GM21786 (cell line): ENCODE measurements at regions not wholly inside any gene's neighbourhood (a gene's known extent, or its start where the extent isn't known, plus 50 kb on each side); places are given as distances from the start of the nearest gene placed in this dataset.
"Not testable (repeated sequence)": the region's sequence is repeated elsewhere in the genome, so short reads cannot be mapped to it uniquely, and the experiment has no call there.

Experiments
- ATAC-seq: cut with Tn5 transposase; IDR thresholded peaks from one replicate; pipeline ENCODE4 v1.9.1; 2021; ENCODE audit not compliant: unreplicated experiment

- no peak for ATAC-seq
Observed at GRCh38 chr14:83830316-83830715, 1699.6 kb upstream of the FLRT2 start.

GRCh38 chr14:83838226-83838625 lies 1691.7 kb upstream of the FLRT2 start:
- no peak for ATAC-seq

- no peak for ATAC-seq
Observed at GRCh38 chr14:83842547-83842946, 1687.4 kb upstream of the FLRT2 start.

GRCh38 chr14:83847102-83847501 lies 1682.8 kb upstream of the FLRT2 start:
- no peak for ATAC-seq

GRCh38 chr14:83850092-83850491 lies 1679.9 kb upstream of the FLRT2 start:
- ATAC-seq: no peak

- ATAC-seq: no peak
Observed at GRCh38 chr14:83856334-83856733, 1673.6 kb upstream of the FLRT2 start.

- no peak for ATAC-seq
Observed at GRCh38 chr14:83860631-83861155, 1669.3 kb upstream of the FLRT2 start.

GRCh38 chr14:83863042-83863774 lies 1666.7 kb upstream of the FLRT2 start:
- ATAC-seq: no peak

- no peak for ATAC-seq
Observed at GRCh38 chr14:83864106-83864505, 1665.8 kb upstream of the FLRT2 start.

GRCh38 chr14:83867566-83868225 lies 1662.2 kb upstream of the FLRT2 start:
- no peak for ATAC-seq

GRCh38 chr14:83870546-83871270 lies 1659.2 kb upstream of the FLRT2 start:
- no peak for ATAC-seq

- no peak for ATAC-seq
Observed at GRCh38 chr14:83873669-83874068, 1656.3 kb upstream of the FLRT2 start.

- ATAC-seq: no peak
Observed at GRCh38 chr14:83874662-83875061, 1655.3 kb upstream of the FLRT2 start.

- ATAC-seq: no peak
Observed at GRCh38 chr14:83883732-83884131, 1646.2 kb upstream of the FLRT2 start.

GRCh38 chr14:83885837-83886293 lies 1644.1 kb upstream of the FLRT2 start:
- ATAC-seq: no peak

GRCh38 chr14:83887866-83888265 lies 1642.1 kb upstream of the FLRT2 start:
- no peak for ATAC-seq

GRCh38 chr14:83893447-83893846 lies 1636.5 kb upstream of the FLRT2 start:
- ATAC-seq: no peak

- no peak for ATAC-seq
Observed at GRCh38 chr14:83894568-83894967, 1635.4 kb upstream of the FLRT2 start.

GRCh38 chr14:83898558-83898957 lies 1631.4 kb upstream of the FLRT2 start:
- ATAC-seq: not testable (repeated sequence)

GRCh38 chr14:83899706-83900105 lies 1630.2 kb upstream of the FLRT2 start:
- no peak for ATAC-seq

- ATAC-seq: no peak
Observed at GRCh38 chr14:83905157-83905556, 1624.8 kb upstream of the FLRT2 start.

- no peak for ATAC-seq
Observed at GRCh38 chr14:83908419-83908818, 1621.5 kb upstream of the FLRT2 start.
